Coronary artery (tissue), 2 donors: ENCODE measurements at regions not wholly inside any gene's neighbourhood (a gene's known extent, or its start where the extent isn't known, plus 50 kb on each side); places are given as distances from the start of the nearest gene placed in this dataset.

Source experiments
- DNase-seq: peaks from one replicate; pipeline ENCODE4 v3.0.0-alpha.2; 2017; ENCODE audit warnings: low spot score
- H3K27ac ChIP-seq, 2 donors: fragments of 200-600 bp; sonication (generic); one replicate each; pipeline ENCODE4 v1.5.1; 2016 to 2019
- H3K4me3 ChIP-seq: fragments of 200-600 bp; sonication (generic); 2 replicates; pipeline ENCODE4 v1.5.1; 2016; ENCODE audit warnings: mild to moderate bottlenecking, moderate library complexity
- CTCF ChIP-seq: fragments of 200-600 bp; sonication (generic); IDR thresholded peaks from one replicate; pipeline ENCODE4 v1.5.1; 2019; ENCODE audit warnings: antibody characterized with exemption

- Histone ChIP-seq H3K27ac (no peak overlapping the region), H3K4me3 (no peak overlapping the region)
- TF ChIP-seq CTCF = no peak
- DNase-seq = no peak
These were observed 463.6 kb downstream of the TAF11L14 start for GRCh38 chr5:18097817-18098216.

DNA sequence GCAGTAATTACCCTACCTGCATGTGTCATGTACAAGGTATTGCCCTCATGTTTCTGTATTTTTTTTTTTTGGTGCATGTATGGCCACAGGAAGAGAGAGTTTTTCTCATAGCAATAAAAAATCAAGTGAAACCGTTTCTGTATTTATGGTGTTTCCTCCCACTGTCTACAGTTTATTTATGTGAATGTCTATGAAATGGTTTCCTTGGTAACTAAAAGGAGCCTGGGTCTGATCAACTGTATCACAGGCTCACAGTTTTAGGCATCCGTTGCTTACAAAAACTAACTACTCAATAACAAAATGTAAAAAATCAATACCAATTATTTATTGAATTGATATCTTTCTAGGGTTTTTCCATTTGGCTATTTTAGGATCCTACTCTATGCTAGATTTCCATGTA is 464.4 kb downstream of the TAF11L14 start:
- no peak overlapping the region for H3K4me3 ChIP-seq
- DNase-seq = no peak
- TF ChIP-seq CTCF = no peak
- H3K27ac ChIP-seq = no peak overlapping the region

DNA sequence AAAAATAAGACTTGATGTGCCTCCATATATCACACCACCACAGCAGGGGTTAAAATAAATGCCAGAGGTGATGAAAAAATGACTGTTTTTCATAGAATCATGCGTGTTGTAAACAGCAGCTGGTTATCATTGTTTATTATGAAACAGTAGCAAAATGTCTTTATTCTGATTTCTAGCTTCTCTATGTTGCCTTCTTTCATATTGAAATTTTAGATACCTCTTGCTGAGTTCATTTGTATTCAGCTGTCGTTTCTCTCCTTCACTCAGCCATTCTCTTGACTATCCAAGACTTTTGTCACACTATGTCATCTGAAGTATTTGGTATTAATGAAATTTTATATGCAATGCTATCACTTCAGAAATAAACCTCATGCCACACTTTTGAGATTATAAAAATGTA is 465.0 kb downstream of the TAF11L14 start:
- Histone ChIP-seq H3K4me3 (no peak overlapping the region), H3K27ac (no peak overlapping the region)

GRCh38 chr5:18101532-18101931 is 467.3 kb downstream of the TAF11L14 start:
- no peak for TF ChIP-seq CTCF
- no peak for DNase-seq
- no peak overlapping the region for H3K27ac ChIP-seq
- no peak overlapping the region for H3K4me3 ChIP-seq

More for the DNA sequence above, 465.0 kb downstream of the TAF11L14 start:
- DNase-seq = no peak
- TF ChIP-seq CTCF = no peak

DNA sequence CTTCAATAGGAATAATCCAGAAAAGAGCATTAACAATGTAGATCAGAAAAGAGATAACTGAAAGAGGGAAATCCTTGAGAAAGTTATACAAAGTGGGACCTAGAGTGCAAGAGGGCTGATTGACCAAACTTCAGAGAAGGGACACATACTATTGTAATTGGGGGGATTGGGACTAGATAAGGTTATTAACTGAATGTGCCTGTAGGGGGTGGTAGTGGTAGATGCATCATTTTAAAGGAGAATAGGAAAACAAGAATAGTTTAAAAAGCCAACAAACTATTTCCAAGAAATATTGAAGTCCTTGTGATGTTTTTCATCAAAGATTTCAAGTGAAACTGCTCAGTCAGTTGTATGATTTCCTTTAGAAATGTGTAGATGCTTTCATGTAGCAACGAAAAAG is 468.5 kb downstream of the TAF11L14 start:
- no peak overlapping the region for H3K4me3 ChIP-seq
- H3K27ac ChIP-seq = no peak overlapping the region
- TF ChIP-seq CTCF = no peak
- no peak for DNase-seq

- no peak overlapping the region for H3K4me3 ChIP-seq
These were observed 471.2 kb downstream of the TAF11L14 start for GRCh38 chr5:18105449-18105848.

More at GRCh38 chr5:18105449-18105848, 471.2 kb downstream of the TAF11L14 start:
- no peak for DNase-seq
- H3K27ac ChIP-seq = no peak overlapping the region
- no peak for TF ChIP-seq CTCF
